Neural progenitor cell (in vitro differentiated cells): ENCODE measurements at regions not wholly inside any gene's neighbourhood (a gene's known extent, or its start where the extent isn't known, plus 50 kb on each side); places are given as distances from the start of the nearest gene placed in this dataset.
A peak's percentile ranks its signal among the peaks of the same experiment; 100 is the strongest.

ENCODE experiments used
- DNase-seq: peaks from one replicate; pipeline ENCODE4 v3.0.0-alpha.2; 2016; ENCODE audit warnings: low spot score
- H2AFZ ChIP-seq: fragments of 200-600 bp; sonication (generic); replicated peaks from 2 replicates; pipeline ENCODE4 v1.6.1; 2016; ENCODE audit warnings: antibody characterized with exemption
- H3F3A ChIP-seq: fragments of 200-600 bp; sonication (generic); 2 replicates; pipeline ENCODE4 v1.6.1; 2016; ENCODE audit warnings: antibody characterized with exemption, low read depth
- H3K27ac ChIP-seq: fragments of 200-600 bp; sonication (generic); 2 replicates; pipeline ENCODE4 v1.5.1; 2016; ENCODE audit warnings: mild to moderate bottlenecking
- H3K27me3 ChIP-seq: fragments of 200-600 bp; sonication (generic); 2 replicates; pipeline ENCODE4 v1.6.1; 2016; ENCODE audit warnings: mild to moderate bottlenecking, moderate library complexity
- H3K36me3 ChIP-seq: fragments of 200-600 bp; sonication (generic); 2 replicates; pipeline ENCODE4 v1.5.1; 2016
- H3K4me1 ChIP-seq: fragments of 200-600 bp; sonication (generic); 2 replicates; pipeline ENCODE4 v1.6.1; 2016; ENCODE audit warnings: mixed run types
- H3K4me2 ChIP-seq: fragments of 200-600 bp; sonication (generic); 2 replicates; pipeline ENCODE4 v1.6.1; 2016
- H3K4me3 ChIP-seq: fragments of 200-600 bp; sonication (generic); 2 replicates; pipeline ENCODE4 v1.5.1; 2016
- H3K79me2 ChIP-seq: fragments of 200-600 bp; sonication (generic); 2 replicates; pipeline ENCODE4 v1.6.1; 2016; ENCODE audit warnings: low read depth
- H3K9ac ChIP-seq: fragments of 200-600 bp; sonication (generic); 2 replicates; pipeline ENCODE4 v1.6.1; 2016
- H3K9me3 ChIP-seq: fragments of 200-600 bp; sonication (generic); 2 replicates; pipeline ENCODE4 v1.5.1; 2016; ENCODE audit warnings: low read depth
- H4K20me1 ChIP-seq: fragments of 200-600 bp; sonication (generic); 2 replicates; pipeline ENCODE4 v1.6.1; 2016; ENCODE audit warnings: low read depth
- H3K27ac Mint-ChIP-seq: 3 replicates; pipeline ENCODE4 v1.8.0; 2021; ENCODE audit warnings: mixed read lengths
- H3K27me3 Mint-ChIP-seq: 2 replicates; pipeline ENCODE4 v1.8.0; 2022; ENCODE audit warnings: low read depth, mild to moderate bottlenecking, inconsistent platforms, moderate library complexity, mixed read lengths; ENCODE audit not compliant: insufficient read depth
- H3K36me3 Mint-ChIP-seq: 3 replicates; pipeline ENCODE4 v1.8.0; 2021; ENCODE audit warnings: mixed read lengths
- H3K4me1 Mint-ChIP-seq: 3 replicates; pipeline ENCODE4 v1.8.0; 2021; ENCODE audit warnings: mixed read lengths
- H3K4me3 Mint-ChIP-seq: 3 replicates; pipeline ENCODE4 v1.8.0; 2021; ENCODE audit warnings: mild to moderate bottlenecking, moderate library complexity, mixed read lengths
- H3K9me3 Mint-ChIP-seq: 3 replicates; pipeline ENCODE4 v1.8.0; 2020; ENCODE audit warnings: mixed read lengths
- EZH2 ChIP-seq: fragments of 200-600 bp; sonication (generic); IDR thresholded peaks from 2 replicates; pipeline ENCODE4 v1.6.1; 2017; ENCODE audit warnings: antibody characterized with exemption, mild to moderate bottlenecking, moderate library complexity
- EZH2phosphoT487 ChIP-seq: fragments of 200-600 bp; sonication (generic); IDR thresholded peaks from 2 replicates; pipeline ENCODE4 v1.6.1; 2017; ENCODE audit warnings: antibody characterized with exemption
- TF ChIP-seq, protein P1 (sequence below): fragments of 200-600 bp; sonication (generic); IDR thresholded peaks from 2 replicates; pipeline ENCODE4 v1.5.1; 2017; ENCODE audit warnings: antibody characterized with exemption, mild to moderate bottlenecking

DNA sequence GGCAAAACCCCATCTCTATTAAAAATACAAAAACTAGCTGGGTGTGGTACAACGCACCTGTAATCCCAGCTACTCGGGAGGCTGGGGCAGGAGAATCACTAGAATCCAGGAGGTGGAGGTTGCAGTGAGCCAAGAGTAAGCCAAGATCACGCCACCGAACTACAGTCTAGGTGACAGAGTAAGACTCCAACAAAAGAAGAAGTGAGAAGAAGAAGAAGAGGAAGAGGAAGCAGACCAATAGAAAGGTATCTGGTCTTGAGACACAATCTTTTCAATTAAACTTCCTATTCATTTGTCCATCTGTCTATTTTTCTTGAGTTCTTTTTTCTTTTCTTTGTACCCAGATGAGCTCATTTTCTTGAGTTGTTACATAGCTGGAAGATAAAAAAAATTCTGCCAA lies 55.7 kb upstream of the ACADM start:
- DNase-seq: no peak
- Histone ChIP-seq H4K20me1 (no peaks in the 10 kb centered on the region), H2AFZ (no peak overlapping the region), H3K27me3 (no peaks in the 10 kb centered on the region), H3K36me3 (no peaks in the 10 kb centered on the region), H3K79me2 (peaks cover 80% of the 10 kb centered on the region), H3K4me2 (no peak overlapping the region), H3K4me3 (no peak overlapping the region), H3K9me3 (no peaks in the 10 kb centered on the region), H3F3A (peaks cover 11% of the 10 kb centered on the region), H3K4me1 (peaks cover 19% of the 10 kb centered on the region), H3K27ac (no peak overlapping the region), H3K9ac (no peak overlapping the region)
- peaks cover 3% of the 10 kb centered on the region for H3K9me3 Mint-ChIP-seq
- H3K4me1 Mint-ChIP-seq: peaks cover 8% of the 10 kb centered on the region
- H3K27ac Mint-ChIP-seq: no peak overlapping the region
- no peaks in the 10 kb centered on the region for H3K36me3 Mint-ChIP-seq
- H3K4me3 Mint-ChIP-seq: no peak overlapping the region
- TF ChIP-seq, protein P1, sequence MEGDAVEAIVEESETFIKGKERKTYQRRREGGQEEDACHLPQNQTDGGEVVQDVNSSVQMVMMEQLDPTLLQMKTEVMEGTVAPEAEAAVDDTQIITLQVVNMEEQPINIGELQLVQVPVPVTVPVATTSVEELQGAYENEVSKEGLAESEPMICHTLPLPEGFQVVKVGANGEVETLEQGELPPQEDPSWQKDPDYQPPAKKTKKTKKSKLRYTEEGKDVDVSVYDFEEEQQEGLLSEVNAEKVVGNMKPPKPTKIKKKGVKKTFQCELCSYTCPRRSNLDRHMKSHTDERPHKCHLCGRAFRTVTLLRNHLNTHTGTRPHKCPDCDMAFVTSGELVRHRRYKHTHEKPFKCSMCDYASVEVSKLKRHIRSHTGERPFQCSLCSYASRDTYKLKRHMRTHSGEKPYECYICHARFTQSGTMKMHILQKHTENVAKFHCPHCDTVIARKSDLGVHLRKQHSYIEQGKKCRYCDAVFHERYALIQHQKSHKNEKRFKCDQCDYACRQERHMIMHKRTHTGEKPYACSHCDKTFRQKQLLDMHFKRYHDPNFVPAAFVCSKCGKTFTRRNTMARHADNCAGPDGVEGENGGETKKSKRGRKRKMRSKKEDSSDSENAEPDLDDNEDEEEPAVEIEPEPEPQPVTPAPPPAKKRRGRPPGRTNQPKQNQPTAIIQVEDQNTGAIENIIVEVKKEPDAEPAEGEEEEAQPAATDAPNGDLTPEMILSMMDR: no peak
- TF ChIP-seq EZH2: no peak
- TF ChIP-seq EZH2phosphoT487: no peak
- no peaks in the 10 kb centered on the region for H3K27me3 Mint-ChIP-seq

DNA sequence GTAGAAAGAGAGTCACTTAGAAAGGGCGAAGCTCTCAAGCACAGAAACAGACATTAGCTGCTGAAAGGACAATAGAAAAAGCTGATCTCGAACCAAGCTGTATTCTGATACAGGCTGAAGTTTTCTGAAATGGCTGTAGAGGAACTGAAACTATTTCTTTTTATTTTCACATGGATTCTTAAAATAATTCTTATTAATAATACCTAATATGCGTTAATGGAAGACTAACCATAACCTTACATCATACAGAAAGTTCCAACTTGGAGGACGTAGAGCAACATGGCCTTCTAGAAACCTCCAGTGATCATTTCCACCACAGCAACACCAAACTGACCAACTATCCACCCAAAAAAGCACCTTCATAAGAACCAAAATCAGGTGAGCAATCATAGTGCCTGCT lies 52.8 kb upstream of the ACADM start:
- no peak for TF ChIP-seq EZH2phosphoT487
- no peak for TF ChIP-seq EZH2
- TF ChIP-seq, protein P1: no peak
- H3K9ac ChIP-seq: no peak overlapping the region
- no peaks in the 10 kb centered on the region for H3K9me3 ChIP-seq
- H3K4me3 Mint-ChIP-seq: no peak overlapping the region
- H3K4me3 ChIP-seq: no peak overlapping the region
- no peaks in the 10 kb centered on the region for H3K36me3 Mint-ChIP-seq
- DNase-seq: no peak
- H3K27ac Mint-ChIP-seq: no peak overlapping the region
- H3K4me2 ChIP-seq: peak overlapping the region; percentile 28
- H3K27ac ChIP-seq: no peak overlapping the region
- H3F3A ChIP-seq: peaks cover 11% of the 10 kb centered on the region
- peaks cover 25% of the 10 kb centered on the region for H3K4me1 ChIP-seq
- H2AFZ ChIP-seq: no peak overlapping the region
- no peaks in the 10 kb centered on the region for H3K27me3 ChIP-seq
- H3K27me3 Mint-ChIP-seq: no peaks in the 10 kb centered on the region
- no peaks in the 10 kb centered on the region for H3K36me3 ChIP-seq
- H3K4me1 Mint-ChIP-seq: peaks cover 8% of the 10 kb centered on the region
- H3K79me2 ChIP-seq: peaks cover 78% of the 10 kb centered on the region
- H4K20me1 ChIP-seq: no peaks in the 10 kb centered on the region
- H3K9me3 Mint-ChIP-seq: no peaks in the 10 kb centered on the region

DNA sequence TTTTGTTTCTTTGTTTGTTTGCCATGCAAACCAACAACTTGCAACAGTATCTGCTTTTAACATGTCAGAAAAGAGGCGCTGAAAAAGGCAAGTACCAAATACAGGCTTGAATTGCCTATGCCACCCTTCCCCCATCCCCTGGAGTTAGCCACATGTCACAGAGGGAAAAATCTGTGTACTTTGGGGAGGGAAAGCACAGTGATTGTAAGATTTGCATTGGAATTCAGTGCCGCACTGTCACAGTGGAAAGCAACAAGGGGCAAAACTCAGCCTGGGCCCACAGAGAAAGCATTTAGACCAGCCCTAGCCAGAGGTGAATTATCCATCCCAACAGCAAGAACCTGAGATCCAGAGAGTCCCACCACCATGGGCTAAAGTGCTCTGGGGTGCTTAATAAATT lies 52.4 kb upstream of the ACADM start:
- no peaks in the 10 kb centered on the region for H3K27me3 ChIP-seq
- H3K27ac ChIP-seq: no peak overlapping the region
- H3K4me1 ChIP-seq: peaks cover 26% of the 10 kb centered on the region
- no peaks in the 10 kb centered on the region for H3K9me3 ChIP-seq
- peak overlapping the region; percentile 28 for H3K4me2 ChIP-seq
- H3K4me3 ChIP-seq: no peak overlapping the region
- H3K27me3 Mint-ChIP-seq: no peaks in the 10 kb centered on the region
- H2AFZ ChIP-seq: peak overlapping the region; percentile 4
- no peak overlapping the region for H3K27ac Mint-ChIP-seq
- H3K9me3 Mint-ChIP-seq: no peaks in the 10 kb centered on the region
- no peaks in the 10 kb centered on the region for H4K20me1 ChIP-seq
- no peak for DNase-seq
- TF ChIP-seq, protein P1: no peak
- no peak for TF ChIP-seq EZH2
- TF ChIP-seq EZH2phosphoT487: no peak
- H3K79me2 ChIP-seq: peaks cover 78% of the 10 kb centered on the region
- no peak overlapping the region for H3K9ac ChIP-seq
- H3K4me1 Mint-ChIP-seq: peaks cover 8% of the 10 kb centered on the region
- H3K4me3 Mint-ChIP-seq: no peak overlapping the region
- no peaks in the 10 kb centered on the region for H3K36me3 ChIP-seq
- H3K36me3 Mint-ChIP-seq: no peaks in the 10 kb centered on the region
- H3F3A ChIP-seq: peaks cover 12% of the 10 kb centered on the region
